IMR-90 (cell line): ENCODE measurements at regions not wholly inside any gene's neighbourhood (a gene's known extent, or its start where the extent isn't known, plus 50 kb on each side); places are given as distances from the start of the nearest gene placed in this dataset.

Experiments used
- CHD1 ChIP-seq: IDR thresholded peaks from 2 replicates; pipeline ENCODE4 v1.6.1; 2012; ENCODE audit warnings: low read depth, low read length, improper control_type of control experiment
- CTCF ChIP-seq: conservative IDR thresholded peaks from 2 replicates; pipeline ENCODE4 v1.5.1; 2012; ENCODE audit warnings: mild to moderate bottlenecking, low read depth, low read length, improper control_type of control experiment
- MAZ ChIP-seq: IDR thresholded peaks from 2 replicates; pipeline ENCODE4 v1.6.1; 2012; ENCODE audit warnings: low read depth, mild to moderate bottlenecking, low read length, improper control_type of control experiment, moderate library complexity, borderline replicate concordance
- MXI1 ChIP-seq: IDR thresholded peaks from 2 replicates; pipeline ENCODE4 v1.6.1; 2012; ENCODE audit warnings: low read depth, mild to moderate bottlenecking, low read length, moderate library complexity, borderline replicate concordance
- POLR2A ChIP-seq: IDR thresholded peaks from 2 replicates; pipeline ENCODE4 v1.6.1; 2012; ENCODE audit warnings: mild to moderate bottlenecking, low read depth, low read length
- RAD21 ChIP-seq: IDR thresholded peaks from 2 replicates; pipeline ENCODE4 v1.6.1; 2012; ENCODE audit warnings: low read length, improper control_type of control experiment
- RCOR1 ChIP-seq: IDR thresholded peaks from 2 replicates; pipeline ENCODE4 v1.6.1; 2012; ENCODE audit warnings: mild to moderate bottlenecking, low read length, improper control_type of control experiment; ENCODE audit not compliant: insufficient replicate concordance
- SMC3 ChIP-seq: fragments of 150-350 bp; IDR thresholded peaks from 2 replicates; pipeline ENCODE4 v1.6.1; 2016; ENCODE audit warnings: low read depth, mild to moderate bottlenecking, antibody characterized with exemption, low read length, moderate library complexity

GRCh38 chr4:159416996-159417395, 314.1 kb downstream of the RAPGEF2 start:
- TF ChIP-seq CTCF, result no peak
- no peak for TF ChIP-seq MXI1
- TF ChIP-seq POLR2A, result no peak
- no peak for TF ChIP-seq CHD1
- TF ChIP-seq RCOR1, result no peak
- TF ChIP-seq SMC3, result no peak
- no peak for TF ChIP-seq MAZ
- TF ChIP-seq RAD21, result no peak
